ENCODE measurements at regions not wholly inside any gene's neighbourhood (a gene's known extent, or its start where the extent isn't known, plus 50 kb on each side); places are given as distances from the start of the nearest gene placed in this dataset.
A peak's percentile ranks its signal among the peaks of the same experiment; 100 is the strongest.

GRCh38 chr12:125371033-125371432 lies 305.8 kb downstream of the AACS start:
- H3K4me3 Mint-ChIP-seq = no peak overlapping the region
- no peak for ATAC-seq
- no peaks in the 10 kb centered on the region for H3K36me3 Mint-ChIP-seq (ENCODE audit: low read depth)
- peaks cover 9% of the 10 kb centered on the region for H3K27me3 Mint-ChIP-seq
- no peak overlapping the region for H3K27ac Mint-ChIP-seq
- peaks cover 4% of the 10 kb centered on the region for H3K9me3 Mint-ChIP-seq
- H3K4me1 Mint-ChIP-seq = no peaks in the 10 kb centered on the region
- DNase-seq = no peak

DNA sequence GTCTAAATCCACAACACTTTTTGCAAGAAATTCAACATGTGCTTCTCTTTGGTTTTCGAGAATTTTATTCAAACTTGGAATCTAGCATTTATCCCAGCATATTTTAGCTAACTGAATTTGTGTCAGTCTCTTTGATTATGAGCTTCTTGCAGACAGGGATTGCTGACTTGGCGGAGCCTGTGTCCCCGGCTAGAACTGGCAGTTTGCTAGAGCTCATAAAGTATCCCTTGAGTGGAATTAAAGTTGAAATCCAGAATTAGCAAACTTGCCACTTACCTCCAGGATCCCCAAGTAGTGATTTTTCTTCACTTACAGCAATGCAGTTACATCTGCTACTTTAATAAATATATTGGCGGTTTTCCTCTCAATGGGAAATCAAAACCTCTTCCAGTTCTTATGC lies 306.9 kb downstream of the AACS start:
- no peak for DNase-seq
- Mint-ChIP-seq H3K27ac (no peak overlapping the region), H3K4me1 (no peaks in the 10 kb centered on the region), H3K36me3 (ENCODE audit: low read depth) (no peaks in the 10 kb centered on the region), H3K9me3 (peaks cover 4% of the 10 kb centered on the region), H3K4me3 (no peak overlapping the region), H3K27me3 (peaks cover 9% of the 10 kb centered on the region)
- ATAC-seq = no peak

DNA sequence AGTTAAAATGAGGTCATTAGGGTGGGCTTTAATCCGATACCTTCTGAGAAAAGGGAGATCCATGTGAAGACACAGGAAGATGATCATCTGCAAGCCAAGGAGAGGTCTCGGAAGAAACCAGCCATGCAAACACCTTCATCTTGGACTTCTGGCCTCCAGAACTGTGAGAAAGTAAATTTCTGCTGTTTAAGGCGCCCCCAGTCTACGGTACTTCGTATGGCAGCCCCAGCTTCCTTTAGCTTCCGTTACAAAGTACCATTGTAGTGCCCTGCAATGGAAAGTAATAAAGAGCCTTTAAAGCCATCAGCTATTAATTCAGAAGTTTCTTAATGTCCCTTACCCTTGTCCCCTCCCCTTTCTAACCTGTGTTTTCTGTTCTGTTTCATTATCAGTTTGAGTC lies 308.1 kb downstream of the AACS start:
- H3K27me3 Mint-ChIP-seq = peaks cover 7% of the 10 kb centered on the region

DNA sequence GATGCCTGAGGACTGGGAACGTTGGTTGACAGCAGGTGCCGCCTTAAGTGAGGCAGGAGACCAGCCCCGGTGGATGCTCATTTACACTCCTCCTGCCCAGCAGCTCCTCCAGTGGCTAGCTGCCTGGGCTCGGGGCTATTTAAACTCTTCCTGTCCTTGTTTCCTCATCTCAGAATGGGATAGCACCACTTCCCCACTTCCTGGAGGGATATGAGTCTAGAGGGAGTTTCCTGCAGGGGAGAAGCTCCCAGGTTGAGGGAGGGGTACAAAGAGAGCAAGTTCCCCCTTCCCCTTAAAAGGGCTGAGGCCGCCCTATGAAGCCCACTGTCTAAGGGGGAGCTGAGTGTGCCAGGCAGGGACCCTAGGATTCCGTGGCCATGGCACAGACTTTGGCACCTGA lies 311.2 kb downstream of the AACS start:
- Mint-ChIP-seq H3K9me3 (no peaks in the 10 kb centered on the region), H3K27ac (no peak overlapping the region), H3K36me3 (ENCODE audit: low read depth) (no peaks in the 10 kb centered on the region), H3K27me3 (peaks cover 3% of the 10 kb centered on the region), H3K4me1 (no peaks in the 10 kb centered on the region), H3K4me3 (no peak overlapping the region)
- DNase-seq (no peak), ATAC-seq (no peak)

More for the DNA sequence above, 308.1 kb downstream of the AACS start:
- DNase-seq (no peak), ATAC-seq (no peak)
- Mint-ChIP-seq H3K36me3 (ENCODE audit: low read depth) (no peaks in the 10 kb centered on the region), H3K4me3 (no peak overlapping the region), H3K4me1 (no peaks in the 10 kb centered on the region), H3K9me3 (peaks cover 4% of the 10 kb centered on the region), H3K27ac (no peak overlapping the region)

DNA sequence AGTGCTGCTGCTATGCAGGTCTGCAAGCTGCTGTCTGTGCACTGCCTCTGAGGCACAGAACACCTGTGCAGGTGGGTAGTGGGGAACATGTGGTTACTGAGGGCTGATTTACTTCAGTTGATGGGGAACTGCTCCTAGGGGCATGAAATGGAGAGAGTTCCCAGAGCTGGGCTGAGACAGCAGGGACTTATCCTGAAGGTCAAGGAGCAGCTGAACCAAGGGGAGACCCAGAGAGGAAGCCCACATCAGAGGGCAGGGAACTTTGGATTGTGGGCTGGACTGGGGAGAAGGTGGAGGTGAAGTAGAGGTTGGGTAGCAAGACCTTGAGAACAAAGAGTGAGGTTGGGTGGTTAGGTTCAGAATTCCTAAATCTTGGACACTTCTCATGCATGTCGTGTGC lies 311.9 kb downstream of the AACS start:
- Mint-ChIP-seq H3K4me1 (no peaks in the 10 kb centered on the region), H3K27me3 (peaks cover 3% of the 10 kb centered on the region), H3K27ac (no peak overlapping the region), H3K9me3 (no peaks in the 10 kb centered on the region), H3K36me3 (ENCODE audit: low read depth) (no peaks in the 10 kb centered on the region), H3K4me3 (no peak overlapping the region)
- no peak for DNase-seq
- ATAC-seq = no peak

DNA sequence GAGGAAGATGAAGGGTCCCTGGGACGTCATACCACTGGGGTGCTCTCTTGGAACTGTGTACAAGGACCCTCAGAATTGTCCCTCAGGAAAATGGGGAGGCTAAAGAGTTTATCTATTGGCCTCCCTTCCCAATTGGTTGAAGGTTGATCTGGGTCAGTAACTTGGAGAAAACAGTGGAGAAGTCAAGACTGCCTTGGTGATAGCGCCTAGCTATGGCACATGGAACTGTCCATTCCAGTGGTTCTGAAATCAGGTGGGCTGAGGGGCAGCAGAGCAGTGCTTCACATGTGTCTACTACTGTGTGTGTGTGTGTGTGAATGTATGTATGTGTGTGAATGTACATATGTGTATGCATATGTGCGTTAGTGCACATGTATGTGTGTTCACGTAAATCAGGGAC lies 316.1 kb downstream of the AACS start:
- no peak for ATAC-seq
- H3K4me3 Mint-ChIP-seq = no peak overlapping the region

GRCh38 chr12:125382926-125383325 lies 317.7 kb downstream of the AACS start:
- H3K4me1 Mint-ChIP-seq = no peaks in the 10 kb centered on the region
- H3K9me3 Mint-ChIP-seq = no peaks in the 10 kb centered on the region
- DNase-seq = no peak
- no peaks in the 10 kb centered on the region for H3K36me3 Mint-ChIP-seq (ENCODE audit: low read depth)
- peaks cover 3% of the 10 kb centered on the region for H3K27me3 Mint-ChIP-seq
- no peak overlapping the region for H3K27ac Mint-ChIP-seq
- ATAC-seq = no peak
- H3K4me3 Mint-ChIP-seq = no peak overlapping the region

More for the DNA sequence above, 316.1 kb downstream of the AACS start:
- no peaks in the 10 kb centered on the region for H3K9me3 Mint-ChIP-seq
- H3K4me1 Mint-ChIP-seq = no peaks in the 10 kb centered on the region
- H3K36me3 Mint-ChIP-seq (ENCODE audit: low read depth) = no peaks in the 10 kb centered on the region
- no peak overlapping the region for H3K27ac Mint-ChIP-seq
- H3K27me3 Mint-ChIP-seq = peaks cover 4% of the 10 kb centered on the region
- DNase-seq = no peak

DNA sequence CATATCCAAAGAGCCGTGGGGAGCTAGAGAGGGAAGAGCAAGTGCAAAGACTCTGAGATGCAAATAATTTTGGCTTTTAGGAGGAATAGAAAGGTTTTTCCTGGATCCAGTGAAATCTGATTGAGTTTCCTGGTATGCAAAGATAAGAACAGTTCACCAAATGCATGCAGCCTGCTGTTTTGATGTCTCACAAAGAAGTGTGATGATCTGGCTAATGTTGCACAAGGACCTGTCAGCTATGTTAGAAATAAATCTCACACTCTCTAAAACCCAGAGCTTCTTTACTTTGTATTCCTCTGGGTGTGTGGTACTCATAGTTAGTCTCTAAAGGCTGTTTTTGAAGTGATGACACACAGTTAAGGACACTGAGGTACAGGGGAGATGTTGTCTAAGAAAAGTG lies 321.4 kb downstream of the AACS start:
- Mint-ChIP-seq H3K4me1 (no peaks in the 10 kb centered on the region), H3K27me3 (peaks cover 3% of the 10 kb centered on the region), H3K9me3 (no peaks in the 10 kb centered on the region), H3K27ac (no peak overlapping the region), H3K4me3 (no peak overlapping the region), H3K36me3 (ENCODE audit: low read depth) (no peaks in the 10 kb centered on the region)
- ATAC-seq = no peak
- no peak for DNase-seq

- Mint-ChIP-seq H3K9me3 (no peaks in the 10 kb centered on the region), H3K4me3 (no peak overlapping the region), H3K36me3 (ENCODE audit: low read depth) (no peaks in the 10 kb centered on the region), H3K27me3 (peaks cover 3% of the 10 kb centered on the region), H3K27ac (no peak overlapping the region), H3K4me1 (no peaks in the 10 kb centered on the region)
- DNase-seq (no peak), ATAC-seq (no peak)
Observed at GRCh38 chr12:125387206-125387605, 322.0 kb downstream of the AACS start.

DNA sequence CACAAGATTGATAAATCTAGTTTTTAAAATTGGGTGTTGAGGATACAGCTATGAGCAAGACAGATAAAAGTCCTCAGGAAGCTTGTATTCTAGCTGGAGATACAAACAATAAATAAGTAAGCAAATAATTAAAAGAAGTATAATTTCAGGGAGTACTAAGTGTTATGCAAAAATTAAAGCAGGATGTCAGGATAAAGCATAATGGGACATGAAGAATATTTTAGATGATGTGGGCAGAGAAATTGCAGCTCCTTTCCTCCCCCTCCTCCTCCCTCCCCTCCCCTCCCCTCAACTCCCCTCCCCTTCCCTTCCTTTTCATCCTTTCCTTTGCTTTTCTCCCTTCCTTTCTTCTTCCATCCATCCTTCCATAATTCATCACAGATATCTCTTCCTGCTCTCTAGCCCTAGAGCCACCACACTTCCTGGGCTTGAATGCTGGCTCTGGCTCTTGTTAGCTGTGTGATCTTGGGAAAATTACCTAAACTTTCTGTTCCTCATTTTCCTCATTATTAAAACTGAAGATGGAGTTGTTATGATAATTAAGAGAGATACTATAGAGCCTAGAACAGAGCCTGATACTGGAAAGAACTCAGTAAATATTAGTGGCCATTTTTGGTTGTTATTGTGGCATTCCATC lies 323.9 kb downstream of the AACS start:
- Mint-ChIP-seq H3K9me3 (no peaks in the 10 kb centered on the region), H3K27me3 (peaks cover 3% of the 10 kb centered on the region), H3K4me3 (no peak overlapping the region), H3K36me3 (ENCODE audit: low read depth) (no peaks in the 10 kb centered on the region), H3K4me1 (no peaks in the 10 kb centered on the region), H3K27ac (no peak overlapping the region)
- DNase-seq (no peak), ATAC-seq (no peak)

DNA sequence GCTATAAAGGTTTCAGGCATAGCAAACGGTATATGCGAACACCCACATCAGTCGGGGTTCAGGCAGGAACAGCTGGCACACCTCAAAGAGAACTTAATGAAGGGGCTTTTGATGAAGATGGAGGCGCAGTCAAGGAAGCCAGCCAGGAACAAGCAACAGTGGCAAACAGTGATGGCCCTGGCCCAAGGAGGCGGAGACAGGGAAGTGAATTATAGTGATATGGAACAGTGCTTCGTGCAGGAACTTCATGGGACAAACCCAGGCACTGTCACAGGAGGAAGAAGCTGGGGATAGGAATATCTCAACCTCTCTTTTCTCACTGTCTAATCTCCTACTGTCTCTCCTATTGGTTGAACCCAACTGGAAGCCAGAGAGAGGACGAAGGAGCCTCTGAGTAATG lies 328.3 kb downstream of the AACS start:
- ATAC-seq (no peak), DNase-seq (no peak)
- H3K27me3 Mint-ChIP-seq = peaks cover 3% of the 10 kb centered on the region
- H3K9me3 Mint-ChIP-seq = peaks cover 4% of the 10 kb centered on the region
- no peak overlapping the region for H3K4me3 Mint-ChIP-seq
- H3K36me3 Mint-ChIP-seq (ENCODE audit: low read depth) = no peaks in the 10 kb centered on the region
- H3K4me1 Mint-ChIP-seq = no peaks in the 10 kb centered on the region
- H3K27ac Mint-ChIP-seq = no peak overlapping the region

DNA sequence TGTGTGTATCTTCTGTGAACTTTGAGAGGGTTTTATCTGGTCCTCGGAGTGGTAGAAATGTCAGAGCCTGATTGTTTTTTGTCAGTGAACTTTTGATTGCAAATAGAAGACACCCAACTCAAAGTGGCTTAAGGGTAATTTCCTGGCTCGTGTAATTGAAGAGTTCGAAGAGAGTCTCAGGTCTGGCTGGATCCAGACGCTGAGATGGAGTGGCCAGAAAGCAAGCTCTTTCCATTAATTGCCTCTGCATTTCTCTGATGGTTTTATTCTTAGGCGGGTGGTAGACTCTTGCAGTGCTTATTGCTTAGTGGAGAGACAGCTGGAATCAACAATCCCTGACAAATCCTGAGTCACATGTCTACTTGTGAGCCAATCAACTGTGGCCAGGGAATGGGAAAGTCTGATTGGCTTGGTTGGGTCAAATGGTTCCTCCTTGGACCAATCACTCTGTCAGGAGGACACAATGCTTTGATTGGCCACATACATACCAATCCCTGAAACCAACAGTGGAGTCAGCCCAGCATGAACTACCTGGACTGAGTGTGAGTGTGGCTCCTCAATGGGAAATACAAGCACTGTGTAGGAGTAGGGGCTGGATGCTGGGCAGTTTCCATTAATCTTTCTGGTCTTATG lies 330.5 kb downstream of the AACS start:
- Mint-ChIP-seq H3K27me3 (peaks cover 3% of the 10 kb centered on the region), H3K27ac (no peak overlapping the region), H3K9me3 (peaks cover 9% of the 10 kb centered on the region), H3K36me3 (ENCODE audit: low read depth) (no peaks in the 10 kb centered on the region), H3K4me1 (no peaks in the 10 kb centered on the region), H3K4me3 (no peak overlapping the region)
- DNase-seq (no peak), ATAC-seq (no peak)

DNA sequence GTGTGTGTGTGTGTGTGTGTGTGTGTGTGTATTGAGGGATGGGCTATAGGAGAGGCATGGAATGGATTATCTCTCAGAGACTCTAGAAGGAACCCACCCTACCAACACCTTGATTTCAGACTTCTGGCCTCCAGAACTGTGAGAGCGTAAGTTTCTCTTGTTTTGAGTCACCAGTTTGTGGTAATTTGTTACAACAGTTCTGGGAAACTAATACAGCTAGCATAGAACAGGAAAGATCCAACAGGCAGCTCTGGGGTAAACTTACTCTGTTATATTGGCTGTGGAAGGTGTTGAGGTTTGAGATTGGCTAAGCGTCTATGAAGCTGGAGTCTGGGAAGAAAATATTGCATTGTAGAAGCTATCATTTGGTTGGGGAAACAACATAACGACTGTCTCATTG lies 334.3 kb downstream of the AACS start:
- Mint-ChIP-seq H3K27me3 (peaks cover 5% of the 10 kb centered on the region), H3K4me1 (no peaks in the 10 kb centered on the region), H3K4me3 (no peak overlapping the region), H3K27ac (no peak overlapping the region), H3K9me3 (peaks cover 9% of the 10 kb centered on the region), H3K36me3 (ENCODE audit: low read depth) (no peaks in the 10 kb centered on the region)
- DNase-seq (no peak), ATAC-seq (no peak)

DNA sequence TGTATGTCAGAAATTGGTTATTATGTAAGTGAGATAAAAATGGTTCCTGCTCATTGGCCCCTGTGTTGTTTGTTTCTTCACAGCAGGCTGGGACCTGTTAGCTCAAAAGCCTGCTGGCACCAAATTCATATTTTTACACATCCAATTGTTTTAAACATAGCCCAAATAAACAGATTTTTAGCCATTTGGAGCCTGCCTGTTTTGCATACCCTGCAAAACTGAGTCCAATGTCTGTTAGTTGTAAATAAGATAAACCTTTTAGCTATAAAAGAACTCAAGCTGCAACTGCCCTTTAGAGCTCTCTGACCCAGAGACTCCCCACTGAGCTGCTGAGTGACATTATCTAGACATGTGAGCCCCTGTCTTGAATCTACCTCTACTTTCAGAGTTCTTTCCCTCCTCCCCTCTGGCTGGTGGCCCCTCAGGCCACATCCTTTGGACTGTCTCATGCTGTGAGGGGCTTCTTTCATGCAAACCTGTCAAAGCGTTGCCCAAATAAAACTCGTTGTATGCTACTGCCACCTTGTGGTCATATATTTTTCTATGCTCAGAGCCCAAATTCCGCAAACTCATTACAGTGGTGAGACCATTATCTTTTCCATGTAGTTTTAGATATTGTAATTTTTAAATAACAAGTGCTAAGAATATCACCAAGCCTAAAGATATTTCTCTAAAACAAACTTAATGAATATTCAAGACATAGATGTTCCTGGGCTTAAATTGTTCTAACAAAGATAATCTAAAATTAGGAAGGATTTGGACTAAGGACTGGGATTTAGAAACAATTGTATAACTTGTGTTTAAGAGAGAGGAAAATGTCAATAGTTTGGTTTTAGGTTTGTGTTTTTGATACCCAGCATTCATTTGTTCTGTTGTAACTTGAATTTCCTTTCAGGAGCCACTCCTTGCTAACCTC lies 337.9 kb downstream of the AACS start:
- ATAC-seq (no peak), DNase-seq (peak; percentile 2)
- H3K36me3 Mint-ChIP-seq (ENCODE audit: low read depth) = no peaks in the 10 kb centered on the region
- no peaks in the 10 kb centered on the region for H3K4me1 Mint-ChIP-seq
- H3K9me3 Mint-ChIP-seq = peaks cover 8% of the 10 kb centered on the region
- H3K27me3 Mint-ChIP-seq = peaks cover 5% of the 10 kb centered on the region
- H3K4me3 Mint-ChIP-seq = no peak overlapping the region
- H3K27ac Mint-ChIP-seq = no peak overlapping the region

- H3K4me1 Mint-ChIP-seq = no peaks in the 10 kb centered on the region
- H3K27ac Mint-ChIP-seq = no peak overlapping the region
- peaks cover 4% of the 10 kb centered on the region for H3K9me3 Mint-ChIP-seq
- no peak for ATAC-seq
- peaks cover 5% of the 10 kb centered on the region for H3K27me3 Mint-ChIP-seq
- no peak overlapping the region for H3K4me3 Mint-ChIP-seq
- H3K36me3 Mint-ChIP-seq (ENCODE audit: low read depth) = no peaks in the 10 kb centered on the region
- DNase-seq = no peak
Observed at GRCh38 chr12:125403843-125404242, 338.6 kb downstream of the AACS start.
